Activated B cell treated with CpG ODN at 0.5 μM for 24 hours (primary cell): ENCODE measurements at regions not wholly inside any gene's neighbourhood (a gene's known extent, or its start where the extent isn't known, plus 50 kb on each side); places are given as distances from the start of the nearest gene placed in this dataset.

Source experiments
- ATAC-seq: fragments of 200-7000 bp; cut with Tn5 transposase; one replicate; pipeline ENCODE4 v1.10.0; 2021; ENCODE audit warnings: low read depth, mild to moderate bottlenecking, moderate library complexity
- CTCF ChIA-PET: fragments of 350-600 bp; sonication (Branson Sonifier 250); formaldehyde crosslinking; loops from one replicate; lab custom pipeline; 2021; ENCODE audit warnings: antibody characterized with exemption; lab: Charles Lee
- POLR2A ChIA-PET: fragments of 350-600 bp; sonication (Branson Sonifier 250); formaldehyde crosslinking; loops from one replicate; lab custom pipeline; 2021; ENCODE audit warnings: antibody characterized with exemption; lab: Charles Lee
- DNase-seq: peaks from one replicate; pipeline ENCODE4 v3.0.0; 2022
- H3K27ac Mint-ChIP-seq: one replicate; pipeline ENCODE4 v1.8.0; 2020; ENCODE audit warnings: mixed read lengths
- H3K27me3 Mint-ChIP-seq: one replicate; pipeline ENCODE4 v1.8.0; 2021; ENCODE audit warnings: mixed read lengths
- H3K36me3 Mint-ChIP-seq: one replicate; pipeline ENCODE4 v1.8.0; 2021; ENCODE audit warnings: low read depth, mixed read lengths
- H3K4me1 Mint-ChIP-seq: one replicate; pipeline ENCODE4 v1.8.0; 2021; ENCODE audit warnings: mixed read lengths
- H3K4me3 Mint-ChIP-seq: one replicate; pipeline ENCODE4 v1.8.0; 2020; ENCODE audit warnings: mild to moderate bottlenecking, mixed read lengths
- H3K9me3 Mint-ChIP-seq: one replicate; pipeline ENCODE4 v1.8.0; 2020; ENCODE audit warnings: mixed read lengths
- CTCF ChIP-seq: fragments of 200-600 bp; IDR thresholded peaks from one replicate; pipeline ENCODE4 v1.8.0; 2022; ENCODE audit warnings: antibody characterized with exemption, mild to moderate bottlenecking
- intact Hi-C: fragments of 100-400 bp; cut with micrococcal nuclease; formaldehyde crosslinking; loops from one replicate; pipeline ENCODE4 v1.15.1; 2024

- peaks cover 2% of the 10 kb centered on the region for H3K27me3 Mint-ChIP-seq
- POLR2A ChIA-PET = no interaction called here
- no peaks in the 10 kb centered on the region for H3K4me1 Mint-ChIP-seq
- H3K36me3 Mint-ChIP-seq = no peaks in the 10 kb centered on the region
- H3K27ac Mint-ChIP-seq = no peak overlapping the region
- CTCF ChIA-PET = no interaction called here
- H3K4me3 Mint-ChIP-seq = no peak overlapping the region
- H3K9me3 Mint-ChIP-seq = no peaks in the 10 kb centered on the region
- DNase-seq (no peak), ATAC-seq (no peak)
- intact Hi-C loops = no loop called here
- TF ChIP-seq CTCF = no peak
Measured at GRCh38 chr15:29636921-29637320, 185.3 kb downstream of the TJP1 start.

- no peak overlapping the region for H3K27ac Mint-ChIP-seq
- no peak for TF ChIP-seq CTCF
- CTCF ChIA-PET = no interaction called here
- no peak for DNase-seq
- no peak overlapping the region for H3K4me3 Mint-ChIP-seq
- H3K36me3 Mint-ChIP-seq = no peaks in the 10 kb centered on the region
- POLR2A ChIA-PET = no interaction called here
- no peaks in the 10 kb centered on the region for H3K9me3 Mint-ChIP-seq
- H3K4me1 Mint-ChIP-seq = no peaks in the 10 kb centered on the region
- H3K27me3 Mint-ChIP-seq = peaks cover 2% of the 10 kb centered on the region
- intact Hi-C loops = no loop called here
- no peak for ATAC-seq
Measured at GRCh38 chr15:29636140-29636539, 186.1 kb downstream of the TJP1 start.

- ATAC-seq (no peak), DNase-seq (no peak)
- ChIA-PET CTCF (no interaction called here), POLR2A (no interaction called here)
- H3K27ac Mint-ChIP-seq = no peak overlapping the region
- intact Hi-C loops = no loop called here
- no peaks in the 10 kb centered on the region for H3K4me1 Mint-ChIP-seq
- no peaks in the 10 kb centered on the region for H3K9me3 Mint-ChIP-seq
- TF ChIP-seq CTCF = no peak
- no peak overlapping the region for H3K4me3 Mint-ChIP-seq
- no peaks in the 10 kb centered on the region for H3K36me3 Mint-ChIP-seq
- H3K27me3 Mint-ChIP-seq = peaks cover 2% of the 10 kb centered on the region
Measured at GRCh38 chr15:29635513-29636098, 186.7 kb downstream of the TJP1 start.

- ChIA-PET POLR2A (no interaction called here), CTCF (no interaction called here)
- peaks cover 2% of the 10 kb centered on the region for H3K27me3 Mint-ChIP-seq
- H3K4me3 Mint-ChIP-seq = no peak overlapping the region
- H3K4me1 Mint-ChIP-seq = no peaks in the 10 kb centered on the region
- ATAC-seq (no peak), DNase-seq (no peak)
- H3K27ac Mint-ChIP-seq = no peak overlapping the region
- no peaks in the 10 kb centered on the region for H3K9me3 Mint-ChIP-seq
- no peak for TF ChIP-seq CTCF
- H3K36me3 Mint-ChIP-seq = no peaks in the 10 kb centered on the region
- intact Hi-C loops = no loop called here
Measured at GRCh38 chr15:29633971-29634370, 188.3 kb downstream of the TJP1 start.

- no peak for ATAC-seq
- Mint-ChIP-seq H3K4me3 (no peak overlapping the region), H3K4me1 (no peaks in the 10 kb centered on the region), H3K9me3 (peaks cover 3% of the 10 kb centered on the region), H3K36me3 (no peaks in the 10 kb centered on the region), H3K27ac (no peak overlapping the region), H3K27me3 (peaks cover 2% of the 10 kb centered on the region)
- POLR2A ChIA-PET = no interaction called here
- intact Hi-C loops = no loop called here
- CTCF ChIA-PET = no interaction called here
- no peak for DNase-seq
- no peak for TF ChIP-seq CTCF
Measured at GRCh38 chr15:29632671-29633406, 189.4 kb downstream of the TJP1 start.
